Right atrium auricular region (tissue), 2 donors: ENCODE measurements at regions not wholly inside any gene's neighbourhood (a gene's known extent, or its start where the extent isn't known, plus 50 kb on each side); places are given as distances from the start of the nearest gene placed in this dataset.

ENCODE experiments used
- DNase-seq: peaks from one replicate; pipeline ENCODE4 v3.0.0-alpha.2; 2019; ENCODE audit warnings: low spot score
- H3K27ac ChIP-seq, 2 donors: fragments of 200-600 bp; sonication (generic); 1 replicate in 1 of 2; 2 replicates in 1 of 2; pipeline ENCODE4 v1.5.1; 2016 to 2019
- H3K27me3 ChIP-seq, 2 donors: fragments of 200-600 bp; sonication (generic); one replicate each; pipeline versions ENCODE4 v1.5.1 to v1.6.0; 2017 to 2019
- H3K36me3 ChIP-seq: fragments of 200-600 bp; sonication (generic); one replicate; pipeline ENCODE4 v1.5.1; 2016
- H3K4me1 ChIP-seq, 2 donors: fragments of 200-600 bp; sonication (generic); one replicate each; pipeline versions ENCODE4 v1.5.1 to v1.6.0; 2017 to 2019
- H3K4me3 ChIP-seq, 2 donors: fragments of 200-600 bp; sonication (generic); 1 replicate in 1 of 2; 2 replicates in 1 of 2; pipeline ENCODE4 v1.5.1; 2017 to 2019; ENCODE audit warnings: mild to moderate bottlenecking in 1 of 2, moderate library complexity in 1 of 2
- H3K9me3 ChIP-seq, 2 donors: fragments of 200-600 bp; sonication (generic); one replicate each; pipeline ENCODE4 v1.5.1; 2019
- TF ChIP-seq, protein P1 (sequence below), 2 donors: fragments of 200-600 bp; sonication (generic); IDR thresholded peaks; one replicate each; pipeline ENCODE4 v1.5.1; 2019; ENCODE audit warnings: antibody characterized with exemption in 2 of 2

DNA sequence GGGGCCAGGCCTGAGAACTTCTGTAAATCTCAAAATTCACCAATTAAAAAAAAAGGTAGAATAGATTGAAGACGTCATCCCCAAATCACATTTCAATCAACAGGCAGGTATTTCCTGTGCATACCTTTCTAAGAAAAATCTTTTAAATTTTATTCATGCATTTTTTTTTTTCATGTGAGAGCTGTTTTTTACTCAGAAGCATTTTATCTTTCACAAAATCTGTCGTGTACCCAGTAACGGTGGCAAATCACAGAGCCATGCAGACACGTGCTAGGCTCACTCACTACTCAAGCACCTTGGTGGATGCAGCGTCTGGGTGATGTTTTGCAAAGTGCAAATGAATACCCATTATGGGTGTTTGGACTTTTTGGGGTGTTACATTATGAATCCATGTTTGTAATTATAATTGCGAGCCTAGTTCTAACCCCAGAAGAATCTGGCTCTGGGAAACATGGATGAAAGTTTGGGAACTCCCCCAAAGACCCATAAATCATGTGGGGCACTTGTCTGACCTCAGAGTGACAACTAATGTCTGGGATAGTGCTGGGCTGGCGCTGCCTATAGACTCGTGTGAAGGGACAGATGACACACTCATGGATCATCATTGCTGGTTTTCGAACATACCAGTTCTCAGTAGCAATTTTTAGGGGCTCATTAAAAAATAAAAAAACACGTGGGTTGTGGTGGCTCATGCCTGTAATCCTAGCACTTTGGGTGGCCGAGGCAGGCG lies 335.2 kb downstream of the LPIN1 start:
- Histone ChIP-seq H3K27me3 (no peaks in the 10 kb centered on the region), H3K36me3 (no peaks in the 10 kb centered on the region), H3K4me3 (no peak overlapping the region), H3K4me1 (no peaks in the 10 kb centered on the region), H3K27ac (no peak overlapping the region), H3K9me3 (no peaks in the 10 kb centered on the region)
- no peak for DNase-seq
- TF ChIP-seq, protein P1, sequence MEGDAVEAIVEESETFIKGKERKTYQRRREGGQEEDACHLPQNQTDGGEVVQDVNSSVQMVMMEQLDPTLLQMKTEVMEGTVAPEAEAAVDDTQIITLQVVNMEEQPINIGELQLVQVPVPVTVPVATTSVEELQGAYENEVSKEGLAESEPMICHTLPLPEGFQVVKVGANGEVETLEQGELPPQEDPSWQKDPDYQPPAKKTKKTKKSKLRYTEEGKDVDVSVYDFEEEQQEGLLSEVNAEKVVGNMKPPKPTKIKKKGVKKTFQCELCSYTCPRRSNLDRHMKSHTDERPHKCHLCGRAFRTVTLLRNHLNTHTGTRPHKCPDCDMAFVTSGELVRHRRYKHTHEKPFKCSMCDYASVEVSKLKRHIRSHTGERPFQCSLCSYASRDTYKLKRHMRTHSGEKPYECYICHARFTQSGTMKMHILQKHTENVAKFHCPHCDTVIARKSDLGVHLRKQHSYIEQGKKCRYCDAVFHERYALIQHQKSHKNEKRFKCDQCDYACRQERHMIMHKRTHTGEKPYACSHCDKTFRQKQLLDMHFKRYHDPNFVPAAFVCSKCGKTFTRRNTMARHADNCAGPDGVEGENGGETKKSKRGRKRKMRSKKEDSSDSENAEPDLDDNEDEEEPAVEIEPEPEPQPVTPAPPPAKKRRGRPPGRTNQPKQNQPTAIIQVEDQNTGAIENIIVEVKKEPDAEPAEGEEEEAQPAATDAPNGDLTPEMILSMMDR (IDR thresholded peaks at IDR 0.05), result no peak

DNA sequence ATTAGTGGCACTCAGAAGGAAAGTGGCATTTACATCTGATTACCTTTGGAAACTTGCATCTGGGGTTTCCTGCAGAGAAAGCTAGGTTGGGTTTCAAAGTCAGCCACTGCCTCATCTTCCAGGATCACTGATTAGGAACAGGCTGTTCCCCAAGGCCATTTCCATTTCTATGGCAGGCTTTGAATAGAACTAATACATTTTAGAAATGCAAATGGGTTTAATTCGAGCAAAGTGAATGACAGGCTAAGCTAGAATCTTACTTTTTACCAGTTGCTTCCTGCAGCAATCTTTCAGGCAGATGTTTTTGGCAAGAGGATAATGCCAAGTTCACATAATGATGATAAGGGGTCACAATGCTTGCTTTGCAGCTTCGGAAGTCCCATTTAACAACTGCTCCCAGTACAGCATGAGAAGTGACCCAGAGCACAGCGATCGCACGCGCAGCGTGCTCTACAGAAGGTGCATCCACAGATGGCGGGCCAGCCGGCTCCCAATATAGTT lies 336.7 kb downstream of the LPIN1 start:
- DNase-seq, result no peak
- H3K4me3 ChIP-seq, result no peak overlapping the region
- TF ChIP-seq, protein P1 (IDR thresholded peaks at IDR 0.05), result no peak
- no peaks in the 10 kb centered on the region for H3K9me3 ChIP-seq
- H3K36me3 ChIP-seq, result no peaks in the 10 kb centered on the region
- no peaks in the 10 kb centered on the region for H3K27me3 ChIP-seq
- no peaks in the 10 kb centered on the region for H3K4me1 ChIP-seq
- H3K27ac ChIP-seq, result no peak overlapping the region

DNA sequence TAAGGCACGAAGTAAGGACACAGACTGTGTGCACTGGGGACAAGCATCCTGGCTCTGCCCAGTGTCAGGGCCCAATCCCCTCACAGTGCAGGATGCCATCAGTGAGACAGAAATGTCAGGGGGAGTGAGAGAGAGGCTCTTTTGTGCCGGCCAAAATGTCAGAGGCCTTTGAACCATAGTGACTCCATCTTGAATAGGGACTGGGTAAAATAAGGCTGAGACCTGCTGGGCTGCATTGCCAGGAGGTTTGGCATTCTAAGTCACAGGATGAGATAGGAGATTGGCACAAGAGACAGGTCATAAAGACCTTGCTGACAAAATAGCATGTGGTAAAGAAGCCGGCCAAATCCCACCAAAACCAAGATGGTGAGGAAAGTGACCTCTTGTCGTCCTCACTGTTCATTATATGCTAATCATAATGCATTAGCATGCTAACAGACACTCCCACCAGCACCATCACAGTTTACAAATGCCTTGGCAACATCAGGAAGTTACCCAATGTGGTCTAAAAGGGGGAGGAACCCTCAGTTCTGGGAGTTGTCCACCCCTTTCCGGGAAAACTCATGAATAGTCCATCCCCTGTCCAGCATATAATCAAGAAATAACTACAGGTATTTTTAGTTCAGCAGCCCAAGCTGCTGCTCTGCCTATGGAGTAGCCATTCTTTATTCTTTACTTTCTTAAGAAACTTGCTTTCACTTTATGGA lies 337.4 kb downstream of the LPIN1 start:
- Histone ChIP-seq H3K27ac (no peak overlapping the region), H3K9me3 (no peaks in the 10 kb centered on the region), H3K36me3 (no peaks in the 10 kb centered on the region)

DNA sequence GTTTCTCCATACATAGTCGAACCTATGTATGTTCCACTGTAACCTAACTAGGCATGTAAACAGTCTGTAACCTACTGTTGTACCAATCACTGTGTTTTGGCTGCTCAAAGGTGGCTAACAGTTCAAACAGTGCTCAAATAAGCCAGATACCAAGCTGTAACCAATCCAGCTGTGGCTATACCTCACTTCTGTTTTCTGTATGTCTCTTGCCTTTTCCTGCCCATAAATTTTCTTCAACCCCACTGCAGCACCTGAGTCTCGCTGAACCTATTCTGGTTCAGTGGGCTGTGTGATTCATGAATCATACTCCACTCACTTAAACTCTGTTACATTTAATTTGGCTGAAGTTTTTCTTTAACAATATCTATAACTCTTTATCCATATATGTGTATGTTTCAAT lies 340.7 kb downstream of the LPIN1 start:
- no peak for DNase-seq
- TF ChIP-seq, protein P1 (IDR thresholded peaks at IDR 0.05), result no peak
- no peaks in the 10 kb centered on the region for H3K36me3 ChIP-seq

More for the DNA sequence above, 337.4 kb downstream of the LPIN1 start:
- TF ChIP-seq, protein P1 (IDR thresholded peaks at IDR 0.05), result no peak
- Histone ChIP-seq H3K4me1 (no peaks in the 10 kb centered on the region), H3K4me3 (no peak overlapping the region), H3K27me3 (no peaks in the 10 kb centered on the region)
- no peak for DNase-seq

DNA sequence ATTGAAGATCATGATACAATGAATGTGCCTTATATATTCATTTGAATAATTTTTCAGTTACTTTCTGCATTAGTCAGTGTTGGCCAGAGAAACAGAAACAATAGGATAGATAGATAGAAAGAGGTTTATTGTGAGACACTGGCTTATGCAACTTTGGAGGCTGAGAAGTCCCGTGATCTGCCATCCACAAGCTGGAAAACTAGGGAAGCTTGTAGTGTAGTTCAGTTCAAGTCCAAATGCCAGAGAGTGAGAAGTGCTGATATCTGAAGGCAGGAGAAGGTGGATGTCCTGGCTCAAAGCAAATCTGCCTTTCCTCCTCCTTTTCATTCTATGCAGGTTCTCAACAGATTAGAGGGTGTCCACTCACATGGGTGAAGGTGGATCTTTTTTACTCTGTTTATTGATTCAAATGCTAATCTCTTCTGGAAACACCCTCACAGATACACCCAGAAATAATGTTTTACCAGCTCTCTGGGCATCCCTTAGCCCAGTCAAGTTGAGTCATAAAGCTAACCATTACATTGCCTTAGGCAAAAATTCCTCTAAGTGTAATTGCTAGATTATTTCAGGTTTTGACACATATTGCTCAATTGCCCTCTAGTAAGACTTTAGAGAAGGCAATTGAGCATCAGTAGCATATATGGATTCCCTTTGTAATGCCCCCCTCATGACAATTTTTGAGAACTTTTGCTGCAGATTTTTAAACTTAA lies 341.4 kb downstream of the LPIN1 start:
- Histone ChIP-seq H3K4me1 (no peaks in the 10 kb centered on the region), H3K27me3 (no peaks in the 10 kb centered on the region), H3K36me3 (no peaks in the 10 kb centered on the region), H3K4me3 (no peak overlapping the region), H3K27ac (no peak overlapping the region), H3K9me3 (no peaks in the 10 kb centered on the region)
- TF ChIP-seq, protein P1 (IDR thresholded peaks at IDR 0.05), result no peak
- no peak for DNase-seq

More for the DNA sequence above, 340.7 kb downstream of the LPIN1 start:
- Histone ChIP-seq H3K4me1 (no peaks in the 10 kb centered on the region), H3K9me3 (no peaks in the 10 kb centered on the region), H3K27me3 (no peaks in the 10 kb centered on the region), H3K27ac (no peak overlapping the region), H3K4me3 (no peak overlapping the region)
